Stimulated activated naive B cell treated with anti-CD40 and anti-IgM and Interleukin-4, amounts not matched to agents 10 μg/mL and 1 μg/mL and 100 μg/mL, for 72 hours (primary cell): ENCODE measurements at regions not wholly inside any gene's neighbourhood (a gene's known extent, or its start where the extent isn't known, plus 50 kb on each side); places are given as distances from the start of the nearest gene placed in this dataset.
"Not testable (repeated sequence)": the region's sequence is repeated elsewhere in the genome, so short reads cannot be mapped to it uniquely, and the experiment has no call there.

Experiments used
- ATAC-seq, 2 donors: fragments of 150-1000 bp; cut with Tn5 transposase; replicated peaks; 2 replicates each; pipeline ENCODE4 v1.10.0; 2021; ENCODE audit warnings: moderate library complexity in 1 of 2
- DNase-seq: peaks from one replicate; pipeline ENCODE4 v3.0.0; 2021
- H3K27ac Mint-ChIP-seq: one replicate; pipeline ENCODE4 v1.8.0; 2022; ENCODE audit warnings: mild to moderate bottlenecking, mixed read lengths
- H3K27me3 Mint-ChIP-seq, 2 donors: one replicate each; pipeline ENCODE4 v1.8.0; 2022; ENCODE audit warnings: mixed read lengths in 2 of 2
- H3K36me3 Mint-ChIP-seq, 2 donors: one replicate each; pipeline ENCODE4 v1.8.0; 2022; ENCODE audit warnings: mixed read lengths in 2 of 2, mild to moderate bottlenecking in 1 of 2
- H3K4me1 Mint-ChIP-seq, 2 donors: one replicate each; pipeline ENCODE4 v1.8.0; 2022; ENCODE audit warnings: mixed read lengths in 2 of 2, mild to moderate bottlenecking in 1 of 2
- H3K4me3 Mint-ChIP-seq, 2 donors: one replicate each; pipeline ENCODE4 v1.8.0; 2022; ENCODE audit warnings: mild to moderate bottlenecking in 2 of 2, mixed read lengths in 2 of 2, moderate library complexity in 1 of 2
- H3K9me3 Mint-ChIP-seq, 2 donors: one replicate each; pipeline ENCODE4 v1.8.0; 2022; ENCODE audit warnings: mixed read lengths in 2 of 2, mild to moderate bottlenecking in 1 of 2

DNA sequence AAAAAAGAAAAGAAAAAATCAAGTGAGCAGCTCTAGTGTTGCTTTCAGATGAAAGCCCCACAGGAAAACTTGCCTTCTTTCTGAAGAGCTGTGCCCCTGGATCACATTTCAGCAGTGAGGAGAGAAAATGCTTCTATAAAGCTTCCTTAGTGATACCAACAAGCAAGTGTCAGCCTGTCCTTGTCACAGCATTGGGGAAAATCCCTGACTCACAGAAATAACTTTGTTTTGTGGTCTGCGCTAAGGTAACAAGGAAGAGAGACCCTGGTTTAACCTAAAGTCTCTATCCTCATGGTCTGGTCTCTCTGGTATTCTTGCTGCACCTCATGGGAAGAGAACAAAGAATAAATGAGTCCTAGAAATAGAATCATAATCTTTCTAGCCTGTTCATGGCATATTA lies 885.2 kb upstream of the SORCS1 start:
- no peak for ATAC-seq
- no peak for DNase-seq
- no peaks in the 10 kb centered on the region for H3K36me3 Mint-ChIP-seq

DNA sequence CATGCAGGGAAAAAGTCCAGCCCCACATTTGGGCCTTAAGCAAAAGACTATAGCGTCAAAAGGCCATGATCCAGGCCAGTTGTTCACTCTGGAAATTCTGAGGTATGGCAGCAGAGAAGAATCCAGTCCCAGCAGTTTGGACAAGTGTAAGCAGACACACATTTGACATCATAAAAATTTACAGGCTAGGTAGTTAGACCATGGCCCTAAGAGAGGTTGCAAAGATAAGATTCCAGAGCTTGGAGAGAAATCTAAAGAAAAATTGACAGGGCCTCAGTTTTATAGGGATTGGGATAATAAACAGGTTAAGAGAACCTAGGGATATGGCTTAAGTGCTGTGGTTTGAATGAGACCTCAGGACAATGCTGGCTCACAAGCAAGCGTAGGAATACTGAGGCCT lies 884.4 kb upstream of the SORCS1 start:
- Mint-ChIP-seq H3K36me3 (no peaks in the 10 kb centered on the region), H3K4me3 (no peak overlapping the region), H3K4me1 (no peaks in the 10 kb centered on the region), H3K9me3 (peaks cover 8% of the 10 kb centered on the region in 2 donors), H3K27me3 (no peaks in the 10 kb centered on the region), H3K27ac (no peak overlapping the region)
- ATAC-seq, result no peak
- no peak for DNase-seq

More for the DNA sequence above, 885.2 kb upstream of the SORCS1 start:
- Mint-ChIP-seq H3K4me1 (no peaks in the 10 kb centered on the region), H3K4me3 (no peak overlapping the region), H3K27ac (no peak overlapping the region), H3K9me3 (peaks cover 8% of the 10 kb centered on the region in 2 donors), H3K27me3 (no peaks in the 10 kb centered on the region)

DNA sequence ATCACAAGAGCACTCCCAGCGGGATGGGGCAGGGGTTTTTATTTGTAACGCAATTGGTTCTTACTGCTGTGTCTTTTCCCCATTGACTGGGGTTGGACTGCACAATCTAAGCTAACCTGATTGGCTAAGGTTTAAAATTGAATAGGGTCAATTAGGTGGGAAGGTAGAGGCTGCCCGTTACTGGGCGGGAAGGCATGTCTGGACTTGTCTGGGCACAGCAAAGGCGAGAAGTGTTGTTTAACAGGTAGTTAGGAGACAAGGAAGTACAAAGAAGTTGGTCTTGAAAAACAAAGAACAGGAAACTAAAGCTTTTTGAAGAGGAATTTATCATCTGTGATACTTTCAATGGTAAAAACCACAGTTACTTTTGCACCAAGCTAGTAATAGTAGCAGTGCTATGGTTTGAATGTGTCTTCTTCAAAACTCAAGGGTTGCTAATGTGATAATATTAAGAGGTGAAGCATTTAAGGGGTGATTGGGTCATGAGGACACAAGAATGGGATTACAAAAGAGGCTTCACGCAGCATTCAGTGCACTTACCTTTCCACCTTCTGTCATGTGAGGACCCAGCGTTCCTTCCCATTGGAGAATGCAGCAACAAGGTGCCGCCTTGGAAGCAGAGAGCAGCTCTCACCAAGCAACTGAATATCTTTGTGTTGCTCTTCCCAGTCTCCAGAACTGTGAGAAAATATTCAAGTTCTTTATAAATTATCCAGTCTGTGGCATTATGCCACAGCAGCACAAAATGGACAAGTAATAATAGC lies 875.5 kb upstream of the SORCS1 start:
- no peaks in the 10 kb centered on the region for H3K27me3 Mint-ChIP-seq
- peaks cover 4 to 5% of the 10 kb centered on the region in 2 donors for H3K9me3 Mint-ChIP-seq
- no peak for DNase-seq
- no peaks in the 10 kb centered on the region for H3K36me3 Mint-ChIP-seq
- H3K4me3 Mint-ChIP-seq, result no peak overlapping the region
- ATAC-seq, result no peak
- H3K4me1 Mint-ChIP-seq, result no peaks in the 10 kb centered on the region
- no peak overlapping the region for H3K27ac Mint-ChIP-seq

DNA sequence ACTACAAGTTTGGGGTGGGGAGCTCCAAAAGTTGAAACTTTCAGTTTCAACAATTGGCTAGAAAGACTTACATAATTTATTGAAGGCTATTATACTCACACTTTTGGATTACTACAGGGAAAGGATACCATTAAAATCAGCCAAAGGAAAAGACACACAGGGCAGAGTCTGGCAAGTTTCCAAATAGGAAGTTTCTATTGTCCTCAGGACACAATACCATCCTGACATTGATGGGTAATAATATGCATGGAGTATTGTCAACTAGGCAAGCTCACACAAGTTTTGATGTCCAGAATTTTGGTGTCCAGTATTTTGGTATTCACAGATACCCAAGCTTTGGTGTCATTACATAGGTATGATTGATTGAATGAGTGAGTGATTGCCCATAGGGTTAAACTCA lies 872.6 kb upstream of the SORCS1 start:
- H3K9me3 Mint-ChIP-seq, result peaks cover 4 to 5% of the 10 kb centered on the region in 2 donors
- no peaks in the 10 kb centered on the region for H3K4me1 Mint-ChIP-seq
- H3K27me3 Mint-ChIP-seq, result no peaks in the 10 kb centered on the region
- H3K27ac Mint-ChIP-seq, result no peak overlapping the region
- H3K4me3 Mint-ChIP-seq, result no peak overlapping the region
- DNase-seq (no peak), ATAC-seq (no peak)
- no peaks in the 10 kb centered on the region for H3K36me3 Mint-ChIP-seq

DNA sequence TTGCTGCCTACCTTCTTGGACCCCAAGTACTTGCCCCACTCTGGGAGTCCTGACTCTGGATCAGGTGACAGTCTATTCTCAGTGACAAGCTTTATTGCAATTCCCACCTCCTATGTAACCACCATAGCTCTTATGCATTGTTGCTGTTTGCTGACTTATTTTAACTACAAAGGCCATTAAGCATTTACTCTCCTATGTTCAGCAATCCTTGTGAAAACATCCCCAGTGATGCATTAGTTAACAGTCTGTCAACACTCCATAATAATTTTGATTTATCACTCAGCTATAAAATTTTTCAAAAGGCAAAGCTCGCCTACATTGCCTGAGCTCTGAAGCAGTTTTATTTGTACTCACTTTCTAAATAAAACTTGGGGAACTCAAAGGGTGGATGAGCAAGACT lies 871.8 kb upstream of the SORCS1 start:
- peaks cover 4 to 5% of the 10 kb centered on the region in 2 donors for H3K9me3 Mint-ChIP-seq
- no peak overlapping the region for H3K27ac Mint-ChIP-seq
- H3K4me3 Mint-ChIP-seq, result no peak overlapping the region
- H3K36me3 Mint-ChIP-seq, result no peaks in the 10 kb centered on the region
- H3K27me3 Mint-ChIP-seq, result no peaks in the 10 kb centered on the region
- ATAC-seq (no peak), DNase-seq (no peak)
- H3K4me1 Mint-ChIP-seq, result no peaks in the 10 kb centered on the region

DNA sequence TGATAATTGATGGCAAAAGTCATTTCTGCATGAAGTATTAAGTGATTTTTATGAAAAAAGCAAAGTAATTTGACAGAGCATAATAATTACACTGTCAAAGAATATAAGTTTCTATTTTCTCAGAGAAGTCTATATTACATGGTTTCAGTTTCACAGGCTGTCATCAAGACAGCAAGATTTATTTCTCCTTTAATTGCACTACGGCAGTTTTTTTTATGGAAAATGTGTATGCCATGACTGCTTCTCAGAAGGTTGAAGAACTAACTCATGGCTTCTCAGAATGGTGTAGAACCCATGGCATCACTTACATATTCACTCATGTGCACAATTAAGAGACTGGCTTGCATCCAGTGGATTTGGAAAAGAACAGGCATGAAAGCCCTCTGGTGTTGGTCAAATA lies 870.3 kb upstream of the SORCS1 start:
- no peak overlapping the region for H3K27ac Mint-ChIP-seq
- no peaks in the 10 kb centered on the region for H3K27me3 Mint-ChIP-seq
- H3K9me3 Mint-ChIP-seq, result peaks cover 4 to 7% of the 10 kb centered on the region in 2 donors
- H3K4me3 Mint-ChIP-seq, result no peak overlapping the region
- H3K36me3 Mint-ChIP-seq, result no peaks in the 10 kb centered on the region
- DNase-seq, result no peak
- no peaks in the 10 kb centered on the region for H3K4me1 Mint-ChIP-seq
- ATAC-seq, result no peak

DNA sequence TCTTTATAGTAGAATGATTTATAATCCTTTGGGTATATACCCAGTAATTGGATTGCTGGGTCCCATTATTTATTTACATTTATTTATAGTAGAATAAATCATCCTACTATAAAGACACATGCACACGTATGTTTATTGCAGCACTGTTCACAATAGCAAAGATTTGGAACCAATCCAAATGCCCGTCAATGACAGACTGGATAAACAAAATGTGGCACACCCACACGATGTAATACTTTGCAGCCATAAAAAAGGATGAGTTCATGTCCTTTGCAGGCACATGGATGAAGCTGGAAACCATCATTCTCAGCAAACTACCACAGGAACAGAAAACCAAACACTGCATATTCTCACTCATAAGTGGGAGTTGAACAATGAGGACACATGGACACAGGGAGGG lies 869.0 kb upstream of the SORCS1 start:
- ATAC-seq, H3K4me1 Mint-ChIP-seq, H3K4me3 Mint-ChIP-seq, DNase-seq, H3K27ac Mint-ChIP-seq, H3K9me3 Mint-ChIP-seq, H3K27me3 Mint-ChIP-seq, H3K36me3 Mint-ChIP-seq: not testable (repeated sequence)

DNA sequence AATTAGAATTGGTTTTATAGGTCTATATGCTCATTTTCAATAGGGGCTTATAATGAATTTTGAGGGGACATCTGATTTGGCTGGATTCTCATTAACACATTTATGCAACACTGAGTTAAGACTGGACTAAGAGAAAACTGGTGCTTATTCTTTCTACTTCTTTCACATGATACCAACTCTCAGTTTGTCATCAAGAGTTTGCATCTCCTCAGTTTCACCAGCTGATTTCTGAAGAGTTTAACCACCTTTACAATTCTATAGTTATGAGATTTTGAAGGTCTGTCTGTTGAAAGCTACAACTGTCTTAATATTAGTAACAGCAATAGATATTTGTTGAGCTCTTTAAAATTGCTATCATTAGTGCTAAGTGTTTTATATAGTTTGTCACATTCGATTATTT lies 867.0 kb upstream of the SORCS1 start:
- peaks cover 0 to 5% of the 10 kb centered on the region in 2 donors for H3K9me3 Mint-ChIP-seq
- no peak overlapping the region for H3K27ac Mint-ChIP-seq
- DNase-seq, result no peak
- H3K27me3 Mint-ChIP-seq, result no peaks in the 10 kb centered on the region
- no peak for ATAC-seq
- H3K4me1 Mint-ChIP-seq, result no peaks in the 10 kb centered on the region
- no peaks in the 10 kb centered on the region for H3K36me3 Mint-ChIP-seq
- H3K4me3 Mint-ChIP-seq, result no peak overlapping the region

DNA sequence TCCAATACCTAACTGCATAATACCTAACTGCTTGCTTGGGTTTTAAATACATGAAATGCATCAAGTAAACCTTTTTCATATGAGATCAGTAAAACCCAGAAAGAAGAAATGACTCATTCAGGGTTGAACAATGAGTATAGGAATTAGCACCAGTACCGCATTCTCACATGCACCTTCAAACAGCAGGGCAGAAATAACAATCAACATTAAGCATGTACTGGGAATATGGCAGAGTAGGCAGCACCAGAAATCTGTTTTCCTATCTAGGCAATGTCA lies 850.3 kb upstream of the SORCS1 start:
- Mint-ChIP-seq H3K4me3 (no peak overlapping the region), H3K36me3 (no peaks in the 10 kb centered on the region), H3K4me1 (no peaks in the 10 kb centered on the region), H3K9me3 (peaks cover 4 to 5% of the 10 kb centered on the region in 2 donors), H3K27me3 (no peaks in the 10 kb centered on the region), H3K27ac (no peak overlapping the region)
- ATAC-seq, result no peak
- DNase-seq, result no peak

DNA sequence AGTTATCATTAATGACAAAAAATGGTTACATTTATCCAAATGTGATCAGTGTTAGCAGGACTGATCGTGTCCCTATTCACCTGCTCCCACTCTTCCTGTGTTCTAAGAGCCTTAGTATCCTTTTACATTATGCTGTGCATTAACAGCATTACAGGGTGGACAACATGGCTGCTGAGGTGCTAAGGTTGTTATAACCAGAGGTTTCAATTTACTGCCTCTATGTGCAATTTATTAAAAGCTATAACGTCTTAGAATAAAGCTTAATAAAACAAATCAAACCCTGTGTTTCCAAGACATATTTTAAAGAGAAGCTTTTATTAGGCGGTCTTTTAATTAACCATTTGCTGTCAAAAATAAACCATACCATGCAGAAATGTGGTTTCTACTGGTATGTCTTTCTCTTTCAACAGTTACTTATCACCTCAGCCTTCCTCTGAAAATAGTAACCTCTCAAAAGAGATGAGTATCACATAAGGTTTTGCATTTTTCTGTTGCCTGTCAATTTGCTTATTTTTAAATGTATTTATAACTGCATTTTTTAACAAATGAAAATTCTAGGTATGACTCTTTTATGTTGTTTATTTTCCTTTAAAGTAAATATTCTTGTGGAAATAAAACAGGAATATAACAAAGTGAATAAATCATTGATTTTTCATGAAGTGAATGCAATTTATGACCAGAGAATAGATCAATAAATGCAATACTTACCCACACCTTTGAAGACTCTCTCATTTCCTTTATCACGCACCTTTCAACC lies 849.8 kb upstream of the SORCS1 start:
- Mint-ChIP-seq H3K4me3 (no peak overlapping the region), H3K27me3 (no peaks in the 10 kb centered on the region), H3K4me1 (no peaks in the 10 kb centered on the region), H3K9me3 (peaks cover 4 to 5% of the 10 kb centered on the region in 2 donors), H3K27ac (no peak overlapping the region), H3K36me3 (no peaks in the 10 kb centered on the region)
- ATAC-seq (no peak), DNase-seq (no peak)

DNA sequence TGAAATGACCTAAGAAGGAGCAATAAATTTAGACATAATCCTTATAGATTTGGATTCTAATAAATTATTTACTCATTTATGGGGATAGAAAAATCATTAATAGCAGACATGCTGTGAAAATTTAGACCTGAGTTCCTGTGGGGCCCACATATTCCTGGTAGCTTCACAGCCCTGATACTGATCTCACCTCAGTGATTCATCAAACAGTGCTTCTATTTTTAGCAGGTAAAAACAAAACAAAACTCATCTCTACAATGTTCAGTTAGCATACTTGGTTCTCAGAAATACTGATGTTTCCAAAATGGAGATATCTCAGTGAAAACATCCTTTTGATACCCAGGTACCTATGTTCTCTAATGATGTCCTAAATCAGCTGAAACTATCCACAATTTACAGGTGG lies 841.1 kb upstream of the SORCS1 start:
- H3K27me3 Mint-ChIP-seq, result no peaks in the 10 kb centered on the region
- peaks cover 9 to 13% of the 10 kb centered on the region in 2 donors for H3K9me3 Mint-ChIP-seq
- no peaks in the 10 kb centered on the region for H3K36me3 Mint-ChIP-seq
- no peak overlapping the region for H3K4me3 Mint-ChIP-seq
- no peak for ATAC-seq
- no peak overlapping the region for H3K27ac Mint-ChIP-seq
- no peaks in the 10 kb centered on the region for H3K4me1 Mint-ChIP-seq
- DNase-seq, result no peak

DNA sequence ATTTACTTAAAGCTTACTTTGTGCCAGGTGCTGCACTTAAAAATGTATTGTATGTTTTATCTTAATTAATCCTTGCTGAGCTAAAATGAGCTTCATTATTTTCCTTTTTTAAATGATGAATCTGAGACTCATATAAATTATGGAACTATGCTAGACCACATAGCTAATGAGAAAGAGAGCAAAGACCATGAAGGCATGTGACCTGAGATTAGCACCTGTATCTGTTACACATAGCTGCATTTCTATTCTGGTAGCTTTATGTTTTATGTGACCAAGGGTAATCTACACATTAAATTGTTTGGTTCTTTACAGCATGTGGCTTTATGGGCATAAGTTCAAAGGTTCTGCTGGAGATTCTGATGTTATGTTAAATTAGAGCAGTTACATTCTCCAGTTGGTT lies 839.1 kb upstream of the SORCS1 start:
- Mint-ChIP-seq H3K27ac (no peak overlapping the region), H3K4me1 (no peaks in the 10 kb centered on the region), H3K36me3 (no peaks in the 10 kb centered on the region), H3K4me3 (no peak overlapping the region), H3K9me3 (peaks cover 9 to 11% of the 10 kb centered on the region in 2 donors), H3K27me3 (no peaks in the 10 kb centered on the region)
- no peak for ATAC-seq
- no peak for DNase-seq

DNA sequence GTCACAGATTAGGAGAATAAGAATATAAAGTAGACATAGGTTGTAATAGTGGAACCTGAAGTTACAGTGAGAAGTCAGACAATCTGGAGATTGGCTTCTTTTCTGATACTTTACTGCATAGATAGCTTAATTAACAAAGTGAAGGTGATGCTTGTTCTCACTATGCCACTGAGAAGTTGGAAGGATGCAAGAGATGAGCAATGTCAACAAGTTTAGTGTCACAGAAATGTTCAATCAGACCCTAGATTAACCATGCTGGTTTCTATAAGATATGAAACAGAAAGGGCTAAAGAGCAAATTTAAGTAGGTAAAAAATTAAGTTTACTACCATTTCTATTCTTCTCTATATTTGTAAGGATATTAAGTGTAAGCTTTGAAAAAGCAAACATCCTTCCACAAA lies 838.6 kb upstream of the SORCS1 start:
- Mint-ChIP-seq H3K27ac (no peak overlapping the region), H3K27me3 (no peaks in the 10 kb centered on the region), H3K9me3 (peaks cover 4 to 8% of the 10 kb centered on the region in 2 donors), H3K4me3 (no peak overlapping the region), H3K36me3 (no peaks in the 10 kb centered on the region), H3K4me1 (no peaks in the 10 kb centered on the region)
- ATAC-seq, result no peak
- DNase-seq, result no peak

DNA sequence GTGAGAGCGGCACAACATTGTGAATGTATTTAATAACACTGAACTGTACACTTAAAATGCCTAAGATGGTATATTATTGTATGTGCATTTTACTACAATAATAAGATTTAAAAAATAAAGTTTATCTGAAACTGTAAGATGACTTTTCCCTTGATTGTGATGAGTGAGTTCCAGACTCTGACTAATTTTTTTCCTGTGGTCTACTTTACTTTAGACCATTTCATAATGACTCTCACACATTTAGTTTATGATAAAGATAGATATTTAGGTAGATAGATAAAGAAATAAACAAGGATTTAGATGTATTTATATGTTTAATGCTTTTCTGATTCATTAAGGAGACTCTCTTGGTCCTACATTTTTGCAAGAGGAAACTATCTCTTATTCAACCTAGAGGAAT lies 835.9 kb upstream of the SORCS1 start:
- Mint-ChIP-seq H3K27ac (no peak overlapping the region), H3K4me1 (no peaks in the 10 kb centered on the region), H3K27me3 (no peaks in the 10 kb centered on the region), H3K4me3 (no peak overlapping the region), H3K9me3 (no peaks in the 10 kb centered on the region), H3K36me3 (no peaks in the 10 kb centered on the region)
- DNase-seq, result no peak
- no peak for ATAC-seq

DNA sequence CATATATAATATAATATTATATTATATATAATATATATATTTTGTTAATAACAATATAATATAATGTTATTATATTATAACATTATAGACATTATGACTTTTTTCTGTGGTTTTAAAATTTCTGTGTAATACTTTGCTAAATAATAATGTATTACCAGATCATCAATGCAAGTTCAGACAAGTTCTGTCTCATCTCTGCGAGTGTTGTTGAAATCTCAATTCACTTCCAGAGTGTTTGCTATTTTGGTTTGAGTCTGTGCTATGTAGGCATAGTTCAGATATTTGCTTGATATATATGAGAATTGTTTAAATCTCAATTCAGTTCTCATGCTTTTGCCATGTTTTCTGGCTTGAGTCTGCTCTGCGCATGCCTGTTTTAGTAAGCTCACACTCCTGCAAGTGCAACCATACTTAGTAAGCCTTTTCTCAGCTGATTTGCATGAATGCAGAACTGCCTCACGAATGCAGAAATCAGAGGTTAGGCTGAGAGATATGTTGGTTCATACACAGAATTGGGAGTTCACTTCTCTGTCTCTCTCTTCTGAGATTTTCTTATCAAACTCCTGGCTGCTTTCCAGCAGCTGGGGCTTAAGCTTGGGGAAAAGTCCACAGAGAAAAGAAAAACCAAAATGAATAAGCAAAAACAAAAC lies 830.2 kb upstream of the SORCS1 start:
- no peaks in the 10 kb centered on the region for H3K9me3 Mint-ChIP-seq
- no peaks in the 10 kb centered on the region for H3K36me3 Mint-ChIP-seq
- no peak overlapping the region for H3K27ac Mint-ChIP-seq
- DNase-seq (no peak), ATAC-seq (no peak)
- no peaks in the 10 kb centered on the region for H3K27me3 Mint-ChIP-seq
- no peak overlapping the region for H3K4me3 Mint-ChIP-seq
- no peaks in the 10 kb centered on the region for H3K4me1 Mint-ChIP-seq
